Upper lobe of left lung (tissue), 4 donors: ENCODE measurements at regions not wholly inside any gene's neighbourhood (a gene's known extent, or its start where the extent isn't known, plus 50 kb on each side); places are given as distances from the start of the nearest gene placed in this dataset.

Experiments used
- EP300 ChIP-seq, 4 donors: sonication (generic); formaldehyde crosslinking; IDR thresholded peaks; one replicate each; pipeline ENCODE4 v1.5.1; 2017; ENCODE audit warnings: antibody characterized with exemption in 4 of 4, control low read depth in 2 of 4
- TF ChIP-seq, protein P1 (sequence below), 6 experiments: fragments of 450-650 bp in 4 of 6; fragments of 200-600 bp in 2 of 6; sonication (generic) in 2 of 6; IDR thresholded peaks; one replicate each; pipeline ENCODE4 v1.5.1; 2016 to 2019; ENCODE audit warnings: antibody characterized with exemption in 6 of 6

DNA sequence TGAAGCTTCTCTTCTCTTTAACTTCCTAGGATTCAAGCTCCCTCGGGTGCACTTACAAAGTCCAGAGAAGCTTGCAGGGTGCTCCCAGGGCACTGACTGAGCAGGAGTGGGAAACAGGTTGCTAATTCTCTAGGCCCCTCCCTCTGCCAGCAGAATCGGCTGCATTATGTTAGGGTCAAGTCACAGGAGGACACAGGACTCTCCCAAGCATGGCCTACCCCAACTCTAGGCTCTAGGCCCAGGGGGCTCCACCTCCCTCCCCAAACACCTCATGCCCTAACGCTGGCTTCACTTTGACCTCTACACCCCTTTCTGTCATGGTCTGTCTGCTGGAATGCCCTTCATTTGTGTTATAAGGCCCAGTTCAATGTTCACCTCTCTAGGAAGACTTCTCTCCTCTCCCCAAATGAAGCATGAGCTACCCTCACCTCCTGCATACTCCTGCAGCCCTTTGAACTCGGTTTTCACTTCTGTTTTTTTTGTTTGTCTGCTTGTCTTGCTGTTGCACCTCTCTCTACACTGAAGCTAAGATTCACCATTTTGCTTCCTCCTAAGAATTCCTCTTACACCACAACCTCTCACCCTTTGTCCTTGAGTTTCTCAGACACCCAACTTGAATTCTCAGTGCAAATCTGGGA is 521.8 kb upstream of the ID2 start:
- TF ChIP-seq, protein P1, sequence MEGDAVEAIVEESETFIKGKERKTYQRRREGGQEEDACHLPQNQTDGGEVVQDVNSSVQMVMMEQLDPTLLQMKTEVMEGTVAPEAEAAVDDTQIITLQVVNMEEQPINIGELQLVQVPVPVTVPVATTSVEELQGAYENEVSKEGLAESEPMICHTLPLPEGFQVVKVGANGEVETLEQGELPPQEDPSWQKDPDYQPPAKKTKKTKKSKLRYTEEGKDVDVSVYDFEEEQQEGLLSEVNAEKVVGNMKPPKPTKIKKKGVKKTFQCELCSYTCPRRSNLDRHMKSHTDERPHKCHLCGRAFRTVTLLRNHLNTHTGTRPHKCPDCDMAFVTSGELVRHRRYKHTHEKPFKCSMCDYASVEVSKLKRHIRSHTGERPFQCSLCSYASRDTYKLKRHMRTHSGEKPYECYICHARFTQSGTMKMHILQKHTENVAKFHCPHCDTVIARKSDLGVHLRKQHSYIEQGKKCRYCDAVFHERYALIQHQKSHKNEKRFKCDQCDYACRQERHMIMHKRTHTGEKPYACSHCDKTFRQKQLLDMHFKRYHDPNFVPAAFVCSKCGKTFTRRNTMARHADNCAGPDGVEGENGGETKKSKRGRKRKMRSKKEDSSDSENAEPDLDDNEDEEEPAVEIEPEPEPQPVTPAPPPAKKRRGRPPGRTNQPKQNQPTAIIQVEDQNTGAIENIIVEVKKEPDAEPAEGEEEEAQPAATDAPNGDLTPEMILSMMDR (IDR thresholded peaks at IDR 0.05): no peak
- TF ChIP-seq EP300 (IDR thresholded peaks at IDR 0.05): no peak
